Epithelial cell of esophagus (primary cell): ENCODE measurements at regions not wholly inside any gene's neighbourhood (a gene's known extent, or its start where the extent isn't known, plus 50 kb on each side); places are given as distances from the start of the nearest gene placed in this dataset.

ENCODE experiments used
- DNase-seq: peaks from one replicate; pipeline ENCODE4 v3.0.0; 2010; ENCODE audit warnings: low read depth
- H3K4me3 ChIP-seq: 2 replicates; pipeline ENCODE4 v1.5.1; 2011; ENCODE audit warnings: mild to moderate bottlenecking, low read length, control low read depth
- CTCF ChIP-seq: IDR thresholded peaks from 2 replicates; pipeline ENCODE4 v1.5.1; 2011; ENCODE audit warnings: low read depth, mild to moderate bottlenecking, low read length, control low read depth, inconsistent platforms; ENCODE audit not compliant: insufficient read depth; ENCODE audit errors: missing control alignments

GRCh38 chr3:178005961-178006360 lies 530.3 kb upstream of the KCNMB2 start:
- no peak for DNase-seq
- no peak for TF ChIP-seq CTCF
- H3K4me3 ChIP-seq = no peak overlapping the region

- DNase-seq = no peak
- H3K4me3 ChIP-seq = no peak overlapping the region
- no peak for TF ChIP-seq CTCF
These were observed 525.9 kb upstream of the KCNMB2 start for GRCh38 chr3:178010306-178010705.

GRCh38 chr3:178019645-178020044 lies 516.6 kb upstream of the KCNMB2 start:
- no peak for TF ChIP-seq CTCF
- DNase-seq = no peak
- no peak overlapping the region for H3K4me3 ChIP-seq

GRCh38 chr3:178022599-178022998 lies 513.6 kb upstream of the KCNMB2 start:
- no peak for DNase-seq
- no peak overlapping the region for H3K4me3 ChIP-seq
- TF ChIP-seq CTCF = no peak

GRCh38 chr3:178028933-178029332 lies 507.3 kb upstream of the KCNMB2 start:
- DNase-seq = no peak
- TF ChIP-seq CTCF = no peak
- no peak overlapping the region for H3K4me3 ChIP-seq

GRCh38 chr3:178036451-178037144 lies 499.6 kb upstream of the KCNMB2 start:
- no peak overlapping the region for H3K4me3 ChIP-seq
- TF ChIP-seq CTCF = no peak
- DNase-seq = no peak

- no peak overlapping the region for H3K4me3 ChIP-seq
- no peak for DNase-seq
- TF ChIP-seq CTCF = no peak
These were observed 494.3 kb upstream of the KCNMB2 start for GRCh38 chr3:178041931-178042330.
